HepG2 (cell line): ENCODE measurements at regions not wholly inside any gene's neighbourhood (a gene's known extent, or its start where the extent isn't known, plus 50 kb on each side); places are given as distances from the start of the nearest gene placed in this dataset.

ENCODE experiments used
- ATAC-seq: fragments of 200-7000 bp; cut with Tn5 transposase; 3 replicates; pipeline ENCODE4 v1.9.1; 2020; ENCODE audit warnings: mild to moderate bottlenecking, moderate library complexity
- BruUV-seq: library from RNA; stranded (reverse); fragments of 400-500 nt; replicated peaks from 2 replicates; lab custom pipeline; 2021; lab: Mats Ljungman, UMichigan
- CTCF ChIA-PET: fragments of 300-600 bp; formaldehyde crosslinking; extraction: SDS; loops from one replicate; lab custom pipeline; 2021; ENCODE audit warnings: low total read pairs, inconsistent platforms, low intra/inter-chr PET ratio; lab: Yijun Ruan, JAX
- POLR2A ChIA-PET: fragments of 350-600 bp; sonication (Branson Sonifier 250); formaldehyde crosslinking; loops from one replicate; lab custom pipeline; 2020; ENCODE audit warnings: antibody characterized with exemption, inconsistent platforms; lab: Yijun Ruan, JAX
- DNase-seq: peaks from one replicate; pipeline ENCODE4 v3.0.0-alpha.2; 2015; ENCODE audit warnings: low spot score
- FAIRE-seq: peaks from 3 replicates; lab custom pipeline; 2011; peaks lifted over from hg19 to GRCh38; lab: Jason Lieb, UNC
- H2AFZ ChIP-seq: one replicate; pipeline ENCODE4 v1.6.1; 2011; ENCODE audit warnings: low read length, inconsistent platforms
- H3K27ac ChIP-seq: fragments of 300-600 bp; 3 replicates; pipeline ENCODE4 v1.8.0; 2011; ENCODE audit warnings: mixed run types, mild to moderate bottlenecking, mixed read lengths, low read length, inconsistent platforms; ENCODE audit not compliant: insufficient read depth; ENCODE audit errors: extremely low read length
- H3K27me3 ChIP-seq, 2 experiments: fragments of 200-600 bp in 1 of 2; 2 replicates in 1 of 2; 3 replicates in 1 of 2; pipeline versions ENCODE4 v1.6.0 to v1.8.0; 2011; ENCODE audit warnings: low read length in 2 of 2, mild to moderate bottlenecking in 2 of 2, moderate library complexity in 2 of 2, inconsistent platforms in 1 of 2; ENCODE audit not compliant: insufficient read depth in 2 of 2, control insufficient read depth in 1 of 2
- H3K36me3 ChIP-seq, 2 experiments: fragments of 200-600 bp in 1 of 2; replicated peaks in 1 of 2; 2 replicates in 1 of 2; 3 replicates in 1 of 2; pipeline versions ENCODE4 v1.5.1 to v1.8.0; 2011; ENCODE audit warnings: low read length in 2 of 2, inconsistent platforms in 1 of 2; ENCODE audit not compliant: insufficient read depth in 2 of 2, control insufficient read depth in 1 of 2
- H3K4me1 ChIP-seq: 2 replicates; pipeline ENCODE4 v1.5.1; 2012; ENCODE audit warnings: low read length, inconsistent platforms; ENCODE audit not compliant: insufficient read depth
- H3K4me2 ChIP-seq: 2 replicates; pipeline ENCODE4 v1.6.0; 2011; ENCODE audit warnings: low read depth, low read length, inconsistent platforms
- H3K4me3 ChIP-seq, 3 experiments: fragments of 200-600 bp in 1 of 3; sonication (generic), shearing (Covaris generic) in 1 of 3; replicated peaks in 1 of 3; 2 replicates each; pipeline ENCODE4 v1.5.1; 2011 to 2016; ENCODE audit warnings: low read length in 3 of 3, inconsistent platforms in 2 of 3, low read depth in 2 of 3, mild to moderate bottlenecking in 2 of 3, control low read depth in 1 of 3, mixed read lengths in 1 of 3; ENCODE audit not compliant: insufficient read depth in 1 of 3
- H3K79me2 ChIP-seq: one replicate; pipeline ENCODE4 v1.6.1; 2011; ENCODE audit warnings: low read length, inconsistent platforms; ENCODE audit not compliant: insufficient read depth
- H3K9ac ChIP-seq: 2 replicates; pipeline ENCODE4 v1.6.0; 2011; ENCODE audit warnings: mild to moderate bottlenecking, low read depth, low read length, inconsistent platforms; ENCODE audit not compliant: insufficient read depth
- H3K9me3 ChIP-seq: 2 replicates; pipeline ENCODE4 v1.5.1; 2012; ENCODE audit warnings: mild to moderate bottlenecking, low read length
- H4K20me1 ChIP-seq: 2 replicates; pipeline ENCODE4 v1.6.0; 2011; ENCODE audit warnings: inconsistent platforms, mild to moderate bottlenecking, low read length, moderate library complexity; ENCODE audit not compliant: insufficient read depth
- ATRX ChIP-seq: sonication (generic); formaldehyde crosslinking; IDR thresholded peaks from 2 replicates; pipeline ENCODE4 v1.4.0; 2020; ENCODE audit warnings: missing genetic modification reagents, borderline replicate concordance
- PHF8 ChIP-seq: sonication (generic); formaldehyde crosslinking; IDR thresholded peaks from 2 replicates; pipeline ENCODE4 v1.5.0; 2020; ENCODE audit warnings: missing genetic modification reagents
- RARG ChIP-seq: sonication (generic); formaldehyde crosslinking; IDR thresholded peaks from 2 replicates; pipeline ENCODE4 v1.4.0; 2020; ENCODE audit warnings: low read depth, mild to moderate bottlenecking, missing genetic modification reagents
- THAP7 ChIP-seq: sonication (generic); formaldehyde crosslinking; IDR thresholded peaks from 2 replicates; pipeline ENCODE4 v1.8.1; 2023; ENCODE audit warnings: mild to moderate bottlenecking, missing genetic modification reagents
- U2AF1 ChIP-seq: fragments of 200-400 bp; formaldehyde crosslinking; optimal IDR thresholded peaks from 2 replicates; pipeline ENCODE3; 2017; ENCODE audit warnings: mild to moderate bottlenecking, low read depth, low read length
- ZFP36L1 ChIP-seq: sonication (generic); formaldehyde crosslinking; IDR thresholded peaks from 2 replicates; pipeline ENCODE4 v1.8.0; 2022; ENCODE audit warnings: mild to moderate bottlenecking, missing genetic modification reagents, moderate library complexity
- ZNF18 ChIP-seq: sonication (generic); formaldehyde crosslinking; IDR thresholded peaks from 2 replicates; pipeline ENCODE4 v1.8.0; 2022; ENCODE audit warnings: mild to moderate bottlenecking, missing genetic modification reagents; ENCODE audit not compliant: insufficient replicate concordance
- in situ Hi-C: cut with HindIII; loops from 2 replicates; pipeline ENCODE4 v1.10.0; 2017; ENCODE audit warnings: low pct_unique_long_range_greater_than_20kb; ENCODE audit not compliant: extremely low pct_ligation_motif_present
- intact Hi-C: fragments of 100-400 bp; cut with micrococcal nuclease; formaldehyde crosslinking; loops from one replicate; pipeline ENCODE4 v1.10.0; 2022; ENCODE audit not compliant: unreplicated experiment
- TF ChIP-seq, protein P1 (sequence below): sonication (generic); formaldehyde crosslinking; IDR thresholded peaks from 2 replicates; pipeline ENCODE4 v1.5.0; 2020; ENCODE audit warnings: mild to moderate bottlenecking, missing genetic modification reagents

DNA sequence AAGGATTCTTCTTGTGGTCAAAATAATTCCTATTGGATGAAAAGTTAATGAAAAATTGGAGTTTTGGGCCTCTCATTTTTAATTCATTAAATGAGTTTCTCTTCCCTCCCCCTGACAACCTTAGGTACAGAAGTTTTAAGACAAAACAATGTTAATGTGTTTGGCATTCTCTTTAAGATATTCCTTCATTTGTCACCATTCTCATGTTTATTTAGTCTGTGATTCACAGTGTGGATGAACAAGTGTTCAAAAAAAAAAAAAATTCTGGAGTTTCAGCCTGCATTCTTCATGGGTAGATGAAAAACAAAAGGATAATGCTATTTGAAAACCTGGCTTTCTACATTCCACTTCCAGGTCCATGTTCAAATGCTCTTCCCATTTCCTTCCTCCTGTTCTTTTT lies 172.6 kb upstream of the LUZP2 start:
- no peaks in the 10 kb centered on the region for H4K20me1 ChIP-seq
- H3K4me1 ChIP-seq = no peaks in the 10 kb centered on the region
- ChIA-PET POLR2A (no interaction called here), CTCF (no interaction called here)
- no peak overlapping the region for H3K4me3 ChIP-seq
- DNase-seq (no peak), FAIRE-seq (no peak), ATAC-seq (no peak)
- H3K36me3 ChIP-seq = no peaks in the 10 kb centered on the region
- intact Hi-C loops (no loop called here), in situ Hi-C loops (no loop called here)
- H3K27ac ChIP-seq = no peak overlapping the region
- H3K9me3 ChIP-seq = no peaks in the 10 kb centered on the region
- no TSS peak for BruUV-seq
- TF ChIP-seq ATRX (CRISPR knock-in tag) (no peak), ZNF18 (CRISPR knock-in tag) (no peak), RARG (CRISPR knock-in tag) (no peak), ZFP36L1 (CRISPR knock-in tag) (no peak), PHF8 (CRISPR knock-in tag) (no peak), THAP7 (CRISPR knock-in tag) (no peak), U2AF1 (no peak)
- TF ChIP-seq, protein P1, sequence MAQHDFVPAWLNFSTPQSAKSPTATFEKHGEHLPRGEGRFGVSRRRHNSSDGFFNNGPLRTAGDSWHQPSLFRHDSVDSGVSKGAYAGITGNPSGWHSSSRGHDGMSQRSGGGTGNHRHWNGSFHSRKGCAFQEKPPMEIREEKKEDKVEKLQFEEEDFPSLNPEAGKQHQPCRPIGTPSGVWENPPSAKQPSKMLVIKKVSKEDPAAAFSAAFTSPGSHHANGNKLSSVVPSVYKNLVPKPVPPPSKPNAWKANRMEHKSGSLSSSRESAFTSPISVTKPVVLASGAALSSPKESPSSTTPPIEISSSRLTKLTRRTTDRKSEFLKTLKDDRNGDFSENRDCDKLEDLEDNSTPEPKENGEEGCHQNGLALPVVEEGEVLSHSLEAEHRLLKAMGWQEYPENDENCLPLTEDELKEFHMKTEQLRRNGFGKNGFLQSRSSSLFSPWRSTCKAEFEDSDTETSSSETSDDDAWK (CRISPR knock-in tag) = no peak
- no peaks in the 10 kb centered on the region for H3K79me2 ChIP-seq
- H2AFZ ChIP-seq = no peak overlapping the region
- no peak overlapping the region for H3K9ac ChIP-seq
- H3K4me2 ChIP-seq = no peak overlapping the region
- no peaks in the 10 kb centered on the region for H3K27me3 ChIP-seq
